HepG2 (cell line): ENCODE measurements at regions not wholly inside any gene's neighbourhood (a gene's known extent, or its start where the extent isn't known, plus 50 kb on each side); places are given as distances from the start of the nearest gene placed in this dataset.

Experiments used
- ATAC-seq: fragments of 200-7000 bp; cut with Tn5 transposase; 3 replicates; pipeline ENCODE4 v1.9.1; 2020; ENCODE audit warnings: mild to moderate bottlenecking, moderate library complexity
- BruUV-seq: library from RNA; stranded (reverse); fragments of 400-500 nt; replicated peaks from 2 replicates; lab custom pipeline; 2021; lab: Mats Ljungman, UMichigan
- CTCF ChIA-PET: fragments of 300-600 bp; formaldehyde crosslinking; extraction: SDS; loops from one replicate; lab custom pipeline; 2021; ENCODE audit warnings: low total read pairs, inconsistent platforms, low intra/inter-chr PET ratio; lab: Yijun Ruan, JAX
- POLR2A ChIA-PET: fragments of 350-600 bp; sonication (Branson Sonifier 250); formaldehyde crosslinking; loops from one replicate; lab custom pipeline; 2020; ENCODE audit warnings: antibody characterized with exemption, inconsistent platforms; lab: Yijun Ruan, JAX
- DNase-seq: peaks from one replicate; pipeline ENCODE4 v3.0.0-alpha.2; 2015; ENCODE audit warnings: low spot score
- FAIRE-seq: peaks from 3 replicates; lab custom pipeline; 2011; peaks lifted over from hg19 to GRCh38; lab: Jason Lieb, UNC
- H2AFZ ChIP-seq: one replicate; pipeline ENCODE4 v1.6.1; 2011; ENCODE audit warnings: low read length, inconsistent platforms
- H3K27ac ChIP-seq: fragments of 300-600 bp; 3 replicates; pipeline ENCODE4 v1.8.0; 2011; ENCODE audit warnings: mixed run types, mild to moderate bottlenecking, mixed read lengths, low read length, inconsistent platforms; ENCODE audit not compliant: insufficient read depth; ENCODE audit errors: extremely low read length
- H3K27me3 ChIP-seq, 2 experiments: fragments of 200-600 bp in 1 of 2; 2 replicates in 1 of 2; 3 replicates in 1 of 2; pipeline versions ENCODE4 v1.6.0 to v1.8.0; 2011; ENCODE audit warnings: low read length in 2 of 2, mild to moderate bottlenecking in 2 of 2, moderate library complexity in 2 of 2, inconsistent platforms in 1 of 2; ENCODE audit not compliant: insufficient read depth in 2 of 2, control insufficient read depth in 1 of 2
- H3K36me3 ChIP-seq, 2 experiments: fragments of 200-600 bp in 1 of 2; replicated peaks in 1 of 2; 2 replicates in 1 of 2; 3 replicates in 1 of 2; pipeline versions ENCODE4 v1.5.1 to v1.8.0; 2011; ENCODE audit warnings: low read length in 2 of 2, inconsistent platforms in 1 of 2; ENCODE audit not compliant: insufficient read depth in 2 of 2, control insufficient read depth in 1 of 2
- H3K4me1 ChIP-seq: 2 replicates; pipeline ENCODE4 v1.5.1; 2012; ENCODE audit warnings: low read length, inconsistent platforms; ENCODE audit not compliant: insufficient read depth
- H3K4me2 ChIP-seq: 2 replicates; pipeline ENCODE4 v1.6.0; 2011; ENCODE audit warnings: low read depth, low read length, inconsistent platforms
- H3K4me3 ChIP-seq, 3 experiments: fragments of 200-600 bp in 1 of 3; sonication (generic), shearing (Covaris generic) in 1 of 3; replicated peaks in 1 of 3; 2 replicates each; pipeline ENCODE4 v1.5.1; 2011 to 2016; ENCODE audit warnings: low read length in 3 of 3, inconsistent platforms in 2 of 3, low read depth in 2 of 3, mild to moderate bottlenecking in 2 of 3, control low read depth in 1 of 3, mixed read lengths in 1 of 3; ENCODE audit not compliant: insufficient read depth in 1 of 3
- H3K79me2 ChIP-seq: one replicate; pipeline ENCODE4 v1.6.1; 2011; ENCODE audit warnings: low read length, inconsistent platforms; ENCODE audit not compliant: insufficient read depth
- H3K9ac ChIP-seq: 2 replicates; pipeline ENCODE4 v1.6.0; 2011; ENCODE audit warnings: mild to moderate bottlenecking, low read depth, low read length, inconsistent platforms; ENCODE audit not compliant: insufficient read depth
- H3K9me3 ChIP-seq: 2 replicates; pipeline ENCODE4 v1.5.1; 2012; ENCODE audit warnings: mild to moderate bottlenecking, low read length
- H4K20me1 ChIP-seq: 2 replicates; pipeline ENCODE4 v1.6.0; 2011; ENCODE audit warnings: inconsistent platforms, mild to moderate bottlenecking, low read length, moderate library complexity; ENCODE audit not compliant: insufficient read depth
- ATF1 ChIP-seq: IDR thresholded peaks from 2 replicates; pipeline ENCODE4 v1.6.1; 2016; ENCODE audit warnings: mild to moderate bottlenecking, control low read depth
- CREBL2 ChIP-seq: sonication (generic); formaldehyde crosslinking; IDR thresholded peaks from 2 replicates; pipeline ENCODE4 v1.8.1; 2023; ENCODE audit warnings: missing genetic modification reagents, mild to moderate bottlenecking, borderline replicate concordance
- KLF6 ChIP-seq: IDR thresholded peaks from 2 replicates; pipeline ENCODE4 v1.8.0; 2016; ENCODE audit warnings: missing biosample characterization, missing genetic modification reagents
- ONECUT2 ChIP-seq: sonication (generic); formaldehyde crosslinking; IDR thresholded peaks from 2 replicates; pipeline ENCODE4 v1.4.0; 2020; ENCODE audit warnings: missing genetic modification reagents
- ZBTB40 ChIP-seq, 2 experiments: fragments of 450-650 bp in 1 of 2; sonication (generic) in 1 of 2; formaldehyde crosslinking in 1 of 2; IDR thresholded peaks; 2 replicates each; pipeline versions ENCODE4 v1.6.1 to v1.8.0; 2016 to 2022; ENCODE audit warnings: antibody characterized with exemption in 1 of 2, mild to moderate bottlenecking in 1 of 2, missing genetic modification reagents in 1 of 2
- ZNF256 ChIP-seq: sonication (generic); formaldehyde crosslinking; conservative IDR thresholded peaks from 2 replicates; pipeline ENCODE4 v1.4.0; 2020; ENCODE audit warnings: missing genetic modification reagents
- ZNF747 ChIP-seq: sonication (generic); formaldehyde crosslinking; IDR thresholded peaks from 2 replicates; pipeline ENCODE4 v1.8.1; 2023; ENCODE audit warnings: missing genetic modification reagents, mild to moderate bottlenecking, borderline replicate concordance
- ZNF784 ChIP-seq: sonication (generic); formaldehyde crosslinking; IDR thresholded peaks from 2 replicates; pipeline ENCODE4 v1.5.1; 2020; ENCODE audit warnings: missing genetic modification reagents, mild to moderate bottlenecking, borderline replicate concordance
- ZNF790 ChIP-seq: sonication (generic); formaldehyde crosslinking; IDR thresholded peaks from 2 replicates; pipeline ENCODE4 v1.8.0; 2022; ENCODE audit warnings: missing genetic modification reagents, mild to moderate bottlenecking, borderline replicate concordance
- WGBS: methylation state at CpG from one replicate; pipeline ENCODE4 v1.1.6; 2017; ENCODE audit warnings: low lambda C conversion rate; 5-methylcytosine and 5-hydroxymethylcytosine counted together
- in situ Hi-C: cut with HindIII; loops from 2 replicates; pipeline ENCODE4 v1.10.0; 2017; ENCODE audit warnings: low pct_unique_long_range_greater_than_20kb; ENCODE audit not compliant: extremely low pct_ligation_motif_present
- intact Hi-C: fragments of 100-400 bp; cut with micrococcal nuclease; formaldehyde crosslinking; loops from one replicate; pipeline ENCODE4 v1.10.0; 2022; ENCODE audit not compliant: unreplicated experiment
- TF ChIP-seq, protein P1 (sequence below): sonication (generic); formaldehyde crosslinking; IDR thresholded peaks from 2 replicates; pipeline ENCODE4 v1.8.0; 2022; ENCODE audit warnings: missing genetic modification reagents, mild to moderate bottlenecking, borderline replicate concordance
- TF ChIP-seq, protein P2 (sequence below), 2 experiments: sonication (generic) in 1 of 2; formaldehyde crosslinking in 1 of 2; IDR thresholded peaks; 2 replicates each; pipeline versions ENCODE4 v1.4.0 to v1.6.1; 2018 to 2020; ENCODE audit warnings: missing genetic modification reagents in 2 of 2, borderline replicate concordance in 1 of 2, low read depth in 1 of 2, mild to moderate bottlenecking in 1 of 2, missing biosample characterization in 1 of 2

DNA sequence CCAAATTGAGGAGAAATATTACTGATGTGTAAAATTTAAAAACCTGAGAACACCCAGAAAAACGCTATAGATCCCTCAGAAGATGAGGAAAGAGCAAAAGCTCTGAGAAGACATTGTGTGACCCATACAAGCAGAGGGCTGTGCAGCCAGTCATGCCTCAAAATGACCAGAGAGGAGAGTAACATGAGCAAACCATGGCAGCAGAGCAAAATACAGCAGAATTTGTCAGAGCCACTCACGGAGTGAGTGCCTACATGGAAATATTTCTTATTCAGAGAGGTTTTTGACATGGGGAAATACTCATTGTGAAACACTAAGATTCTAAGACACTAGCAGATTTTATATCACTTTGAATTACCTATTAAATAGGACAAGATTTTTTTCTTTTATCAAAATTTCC lies 96.8 kb upstream of the DNAJC10 start:
- CTCF ChIA-PET, result no interaction called here
- Histone ChIP-seq H2AFZ (no peak overlapping the region), H3K4me3 (no peak overlapping the region), H3K27me3 (no peaks in the 10 kb centered on the region), H3K4me1 (peaks cover 24% of the 10 kb centered on the region), H4K20me1 (no peaks in the 10 kb centered on the region), H3K9me3 (no peaks in the 10 kb centered on the region), H3K36me3 (no peaks in the 10 kb centered on the region), H3K9ac (no peak overlapping the region), H3K27ac (no peak overlapping the region), H3K4me2 (no peak overlapping the region), H3K79me2 (no peaks in the 10 kb centered on the region)
- FAIRE-seq (no peak), ATAC-seq (no peak), DNase-seq (no peak)
- intact Hi-C loops (no loop called here), in situ Hi-C loops (no loop called here)
- 12% methylated on average over 2 of the region's 2 CpGs for WGBS
- no TSS peak for BruUV-seq
- POLR2A ChIA-PET, result no interaction called here
- TF ChIP-seq ONECUT2 (CRISPR knock-in tag) (no peak), KLF6 (CRISPR knock-in tag) (no peak), ZNF790 (CRISPR knock-in tag) (no peak), ATF1 (no peak), ZNF784 (CRISPR knock-in tag) (no peak), ZNF747 (no peak), ZNF256 (CRISPR knock-in tag) (no peak), ZBTB40 (IDR thresholded peaks at IDR 0.05) (no peak), ZBTB40 (CRISPR knock-in tag; IDR thresholded peaks at IDR 0.05) (no peak), CREBL2 (CRISPR knock-in tag) (no peak)
- TF ChIP-seq, protein P1, sequence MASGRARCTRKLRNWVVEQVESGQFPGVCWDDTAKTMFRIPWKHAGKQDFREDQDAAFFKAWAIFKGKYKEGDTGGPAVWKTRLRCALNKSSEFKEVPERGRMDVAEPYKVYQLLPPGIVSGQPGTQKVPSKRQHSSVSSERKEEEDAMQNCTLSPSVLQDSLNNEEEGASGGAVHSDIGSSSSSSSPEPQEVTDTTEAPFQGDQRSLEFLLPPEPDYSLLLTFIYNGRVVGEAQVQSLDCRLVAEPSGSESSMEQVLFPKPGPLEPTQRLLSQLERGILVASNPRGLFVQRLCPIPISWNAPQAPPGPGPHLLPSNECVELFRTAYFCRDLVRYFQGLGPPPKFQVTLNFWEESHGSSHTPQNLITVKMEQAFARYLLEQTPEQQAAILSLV (CRISPR knock-in tag), result no peak
- TF ChIP-seq, protein P2, sequence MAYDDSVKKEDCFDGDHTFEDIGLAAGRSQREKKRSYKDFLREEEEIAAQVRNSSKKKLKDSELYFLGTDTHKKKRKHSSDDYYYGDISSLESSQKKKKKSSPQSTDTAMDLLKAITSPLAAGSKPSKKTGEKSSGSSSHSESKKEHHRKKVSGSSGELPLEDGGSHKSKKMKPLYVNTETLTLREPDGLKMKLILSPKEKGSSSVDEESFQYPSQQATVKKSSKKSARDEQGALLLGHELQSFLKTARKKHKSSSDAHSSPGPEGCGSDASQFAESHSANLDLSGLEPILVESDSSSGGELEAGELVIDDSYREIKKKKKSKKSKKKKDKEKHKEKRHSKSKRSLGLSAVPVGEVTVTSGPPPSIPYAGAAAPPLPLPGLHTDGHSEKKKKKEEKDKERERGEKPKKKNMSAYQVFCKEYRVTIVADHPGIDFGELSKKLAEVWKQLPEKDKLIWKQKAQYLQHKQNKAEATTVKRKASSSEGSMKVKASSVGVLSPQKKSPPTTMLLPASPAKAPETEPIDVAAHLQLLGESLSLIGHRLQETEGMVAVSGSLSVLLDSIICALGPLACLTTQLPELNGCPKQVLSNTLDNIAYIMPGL (CRISPR knock-in tag; IDR thresholded peaks at IDR 0.05; ENCODE audit: borderline replicate concordance in 1 of 2, low read depth in 1 of 2), result no peak
